GM10248 (cell line): ENCODE measurements at regions not wholly inside any gene's neighbourhood (a gene's known extent, or its start where the extent isn't known, plus 50 kb on each side); places are given as distances from the start of the nearest gene placed in this dataset.

Experiments used
- CTCF ChIA-PET: fragments of 300-600 bp; sonication (Branson Sonifier 250); formaldehyde crosslinking; extraction: SDS; loops from one replicate; lab custom pipeline; 2021; ENCODE audit warnings: antibody characterized with exemption; lab: Yijun Ruan, JAX
- POLR2A ChIA-PET: fragments of 350-650 bp; sonication (Branson Sonifier 250); formaldehyde crosslinking; extraction: SDS; loops from one replicate; lab custom pipeline; 2020; ENCODE audit warnings: antibody characterized with exemption; lab: Yijun Ruan, JAX
- DNase-seq: peaks from one replicate; pipeline ENCODE4 v3.0.0; 2012; ENCODE audit errors: extremely low spot score
- TF ChIP-seq, protein P1 (sequence below): IDR thresholded peaks from 2 replicates; pipeline ENCODE4 v1.5.1; 2012; ENCODE audit warnings: mild to moderate bottlenecking, low read depth; ENCODE audit errors: extremely low read depth, missing control alignments, control extremely low read depth

DNA sequence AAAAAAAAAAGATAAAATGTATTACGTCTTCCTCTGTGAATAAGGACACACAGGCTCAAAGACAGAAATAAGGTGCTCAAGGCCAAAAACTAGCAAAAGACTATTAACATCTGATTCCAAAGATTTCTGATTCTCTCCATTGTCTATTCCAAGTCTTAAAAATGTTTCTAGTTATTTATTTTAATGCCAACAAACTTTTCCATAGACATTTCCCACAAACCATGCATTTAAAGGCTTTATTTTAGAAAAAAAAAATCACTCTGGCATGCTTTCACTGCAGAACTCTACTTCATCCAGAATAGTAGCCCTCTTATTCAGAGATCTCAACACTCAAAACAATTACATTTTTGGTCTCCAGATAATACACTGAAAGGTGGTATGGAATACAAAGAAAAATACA, 545.0 kb upstream of the TENM3 start:
- TF ChIP-seq, protein P1, sequence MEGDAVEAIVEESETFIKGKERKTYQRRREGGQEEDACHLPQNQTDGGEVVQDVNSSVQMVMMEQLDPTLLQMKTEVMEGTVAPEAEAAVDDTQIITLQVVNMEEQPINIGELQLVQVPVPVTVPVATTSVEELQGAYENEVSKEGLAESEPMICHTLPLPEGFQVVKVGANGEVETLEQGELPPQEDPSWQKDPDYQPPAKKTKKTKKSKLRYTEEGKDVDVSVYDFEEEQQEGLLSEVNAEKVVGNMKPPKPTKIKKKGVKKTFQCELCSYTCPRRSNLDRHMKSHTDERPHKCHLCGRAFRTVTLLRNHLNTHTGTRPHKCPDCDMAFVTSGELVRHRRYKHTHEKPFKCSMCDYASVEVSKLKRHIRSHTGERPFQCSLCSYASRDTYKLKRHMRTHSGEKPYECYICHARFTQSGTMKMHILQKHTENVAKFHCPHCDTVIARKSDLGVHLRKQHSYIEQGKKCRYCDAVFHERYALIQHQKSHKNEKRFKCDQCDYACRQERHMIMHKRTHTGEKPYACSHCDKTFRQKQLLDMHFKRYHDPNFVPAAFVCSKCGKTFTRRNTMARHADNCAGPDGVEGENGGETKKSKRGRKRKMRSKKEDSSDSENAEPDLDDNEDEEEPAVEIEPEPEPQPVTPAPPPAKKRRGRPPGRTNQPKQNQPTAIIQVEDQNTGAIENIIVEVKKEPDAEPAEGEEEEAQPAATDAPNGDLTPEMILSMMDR, result no peak
- CTCF ChIA-PET, result no interaction called here
- DNase-seq, result no peak
- POLR2A ChIA-PET, result no interaction called here

DNA sequence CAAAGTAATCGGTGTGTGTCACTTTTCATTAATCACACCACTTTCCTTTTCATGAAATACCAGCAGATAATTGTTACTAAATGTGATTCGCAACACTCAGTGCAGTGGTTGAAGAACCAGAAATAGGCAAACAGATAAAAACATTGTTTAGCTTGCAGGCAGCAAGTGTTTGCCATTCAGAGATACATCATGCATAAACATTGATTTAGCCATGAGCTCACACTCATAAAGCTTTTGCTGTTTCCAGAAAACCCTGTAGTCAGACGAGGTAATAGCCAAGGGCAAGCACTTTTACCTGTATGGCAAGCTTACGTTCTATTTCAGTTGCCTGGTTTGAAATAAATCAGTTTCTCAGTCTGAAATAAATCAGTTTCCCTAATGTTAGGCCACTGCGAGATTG, 542.0 kb upstream of the TENM3 start:
- no peak for DNase-seq
- ChIA-PET POLR2A (no interaction called here), CTCF (interaction anchor here (1.3 kb wide), 1 partner anchor 10 kb away, joined by 3 read pairs; no protein-coding TSS in a partner anchor)
- TF ChIP-seq, protein P1, result no peak

DNA sequence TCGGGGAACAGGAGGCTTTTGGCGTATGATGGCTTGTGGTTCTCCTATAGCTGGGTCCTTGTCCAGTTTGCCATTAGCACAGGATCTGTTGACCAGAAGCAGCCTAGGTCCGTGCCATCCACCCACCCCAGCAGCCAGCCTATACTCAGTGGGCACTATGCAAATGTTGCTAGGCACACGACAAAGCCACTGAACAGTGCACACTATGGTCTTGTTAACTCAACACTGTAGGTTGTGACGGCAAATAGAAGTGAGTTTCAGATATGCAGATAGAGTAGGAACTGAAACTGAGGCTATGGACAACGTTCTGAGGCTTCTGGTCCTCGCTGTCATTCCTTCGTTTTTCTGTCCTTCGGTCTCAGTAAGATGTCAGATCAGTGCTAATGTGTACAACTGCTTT, 541.3 kb upstream of the TENM3 start:
- TF ChIP-seq, protein P1, result no peak
- ChIA-PET POLR2A (no interaction called here), CTCF (interaction anchor here (1.3 kb wide), 1 partner anchor 9 kb away, joined by 3 read pairs; no protein-coding TSS in a partner anchor)
- no peak for DNase-seq

DNA sequence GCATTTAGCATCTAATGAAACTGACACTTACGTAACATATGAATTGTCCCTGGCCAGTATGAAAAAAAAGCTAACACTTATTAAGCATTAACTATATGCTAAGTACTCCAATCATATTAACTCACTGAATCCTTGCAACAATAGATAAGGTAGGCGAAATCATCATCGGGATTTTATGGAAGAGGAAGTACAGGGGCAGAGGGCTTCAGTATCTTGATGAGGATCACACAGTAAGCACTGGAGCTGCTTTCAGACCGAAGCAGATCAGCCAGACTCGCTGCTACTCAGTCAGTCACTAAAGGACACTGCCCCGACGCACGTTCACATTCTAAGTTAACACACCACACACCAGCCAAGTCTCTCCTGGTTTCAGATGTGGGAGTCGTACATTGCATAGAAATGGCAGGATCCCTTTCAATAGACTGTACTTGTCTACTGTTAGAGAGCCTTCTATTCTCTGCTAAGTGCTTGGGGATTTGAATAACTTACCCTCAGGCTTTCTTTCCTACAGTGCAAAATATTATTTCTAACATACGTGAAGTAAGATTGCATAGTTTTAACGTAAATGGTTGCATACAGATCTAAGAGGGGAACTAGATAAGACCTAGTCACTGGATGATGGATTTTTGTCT, 540.2 kb upstream of the TENM3 start:
- DNase-seq, result no peak
- CTCF ChIA-PET, result no interaction called here
- POLR2A ChIA-PET, result no interaction called here
- TF ChIP-seq, protein P1, result no peak

DNA sequence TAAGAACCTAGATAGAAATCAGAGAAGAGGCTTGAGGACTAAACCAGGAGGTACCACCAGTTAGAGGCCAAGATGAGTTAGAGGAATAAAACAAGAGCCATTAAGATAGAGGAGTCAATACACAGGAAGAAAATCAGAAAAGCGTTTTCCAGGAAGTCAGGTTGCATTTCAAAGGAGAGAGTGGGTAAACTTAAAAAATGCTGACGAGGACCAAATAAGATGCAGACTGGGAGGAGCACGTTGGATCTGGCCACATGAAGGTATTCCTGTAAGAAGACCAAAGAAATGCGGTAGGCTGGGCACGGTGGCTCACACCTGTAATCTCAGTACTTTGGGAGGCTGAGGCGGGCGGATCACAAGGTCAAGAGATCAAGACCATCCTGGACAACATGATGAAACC, 533.1 kb upstream of the TENM3 start:
- no peak for DNase-seq
- ChIA-PET POLR2A (no interaction called here), CTCF (no interaction called here)
- TF ChIP-seq, protein P1, result no peak

DNA sequence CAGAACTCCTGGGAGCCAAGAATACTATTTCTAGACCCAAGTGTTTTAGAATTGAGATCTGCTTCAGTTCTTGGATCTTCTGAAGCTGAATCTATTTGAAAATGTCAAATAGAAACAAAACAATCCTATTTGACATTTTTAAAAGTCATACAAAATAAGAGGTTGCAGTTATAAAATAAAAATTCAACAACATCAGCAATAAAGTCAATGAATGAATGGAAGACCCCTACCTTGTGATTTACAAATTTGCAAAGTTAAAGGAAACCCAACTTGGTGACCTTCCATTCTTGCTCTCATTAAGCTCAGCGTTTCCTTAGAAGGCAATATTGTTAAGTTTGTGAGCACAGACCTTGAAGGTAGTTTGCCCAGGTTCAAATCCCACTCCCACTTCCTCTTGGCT, 531.8 kb upstream of the TENM3 start:
- CTCF ChIA-PET, result interaction anchor here (1.1 kb wide), 1 partner anchor 10 kb away, joined by 3 read pairs; no protein-coding TSS in a partner anchor
- POLR2A ChIA-PET, result no interaction called here
- TF ChIP-seq, protein P1, result no peak

More for the DNA sequence above, 531.8 kb upstream of the TENM3 start:
- no peak for DNase-seq
